Kidney epithelial cell (primary cell): ENCODE measurements at regions not wholly inside any gene's neighbourhood (a gene's known extent, or its start where the extent isn't known, plus 50 kb on each side); places are given as distances from the start of the nearest gene placed in this dataset.

Experiments
- DNase-seq: peaks from one replicate; pipeline ENCODE4 v3.0.0-alpha.2; 2010; ENCODE audit warnings: low read depth
- H3K27me3 ChIP-seq: 2 replicates; pipeline ENCODE4 v1.6.0; 2011; ENCODE audit warnings: low read length; ENCODE audit not compliant: control insufficient read depth, insufficient read depth
- H3K36me3 ChIP-seq: 2 replicates; pipeline ENCODE4 v1.5.1; 2011; ENCODE audit warnings: low read length; ENCODE audit not compliant: control insufficient read depth, insufficient read depth
- H3K4me3 ChIP-seq: 2 replicates; pipeline ENCODE4 v1.5.1; 2011; ENCODE audit warnings: low read depth, mild to moderate bottlenecking, control low read depth, low read length
- TF ChIP-seq, protein P1 (sequence below): IDR thresholded peaks from 2 replicates; pipeline ENCODE4 v1.5.1; 2011; ENCODE audit warnings: mild to moderate bottlenecking, moderate library complexity, low read length, control low read depth, inconsistent platforms; ENCODE audit not compliant: insufficient read depth, poor library complexity, severe bottlenecking

DNA sequence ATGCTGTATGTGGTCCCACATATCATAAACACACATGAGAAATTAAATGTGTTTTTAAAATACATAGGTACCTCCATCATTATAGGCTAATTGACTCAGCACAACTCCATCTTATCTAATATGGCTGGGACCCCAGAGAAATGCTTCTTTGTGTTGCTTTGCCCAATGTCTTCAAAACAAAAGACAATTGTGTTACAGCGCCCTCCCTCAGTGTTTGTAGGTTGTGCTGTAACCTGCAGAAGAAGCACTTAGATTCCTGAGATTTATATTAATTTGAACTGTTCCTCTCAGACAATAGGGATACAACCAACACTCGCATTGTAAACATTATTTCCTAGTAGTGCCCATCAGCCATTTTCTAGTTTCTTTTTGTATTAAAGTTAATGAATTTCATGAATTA, 303.4 kb downstream of the MZT1 start:
- H3K27me3 ChIP-seq = no peaks in the 10 kb centered on the region
- DNase-seq = no peak
- TF ChIP-seq, protein P1, sequence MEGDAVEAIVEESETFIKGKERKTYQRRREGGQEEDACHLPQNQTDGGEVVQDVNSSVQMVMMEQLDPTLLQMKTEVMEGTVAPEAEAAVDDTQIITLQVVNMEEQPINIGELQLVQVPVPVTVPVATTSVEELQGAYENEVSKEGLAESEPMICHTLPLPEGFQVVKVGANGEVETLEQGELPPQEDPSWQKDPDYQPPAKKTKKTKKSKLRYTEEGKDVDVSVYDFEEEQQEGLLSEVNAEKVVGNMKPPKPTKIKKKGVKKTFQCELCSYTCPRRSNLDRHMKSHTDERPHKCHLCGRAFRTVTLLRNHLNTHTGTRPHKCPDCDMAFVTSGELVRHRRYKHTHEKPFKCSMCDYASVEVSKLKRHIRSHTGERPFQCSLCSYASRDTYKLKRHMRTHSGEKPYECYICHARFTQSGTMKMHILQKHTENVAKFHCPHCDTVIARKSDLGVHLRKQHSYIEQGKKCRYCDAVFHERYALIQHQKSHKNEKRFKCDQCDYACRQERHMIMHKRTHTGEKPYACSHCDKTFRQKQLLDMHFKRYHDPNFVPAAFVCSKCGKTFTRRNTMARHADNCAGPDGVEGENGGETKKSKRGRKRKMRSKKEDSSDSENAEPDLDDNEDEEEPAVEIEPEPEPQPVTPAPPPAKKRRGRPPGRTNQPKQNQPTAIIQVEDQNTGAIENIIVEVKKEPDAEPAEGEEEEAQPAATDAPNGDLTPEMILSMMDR = no peak
- H3K36me3 ChIP-seq = no peaks in the 10 kb centered on the region
- no peak overlapping the region for H3K4me3 ChIP-seq

DNA sequence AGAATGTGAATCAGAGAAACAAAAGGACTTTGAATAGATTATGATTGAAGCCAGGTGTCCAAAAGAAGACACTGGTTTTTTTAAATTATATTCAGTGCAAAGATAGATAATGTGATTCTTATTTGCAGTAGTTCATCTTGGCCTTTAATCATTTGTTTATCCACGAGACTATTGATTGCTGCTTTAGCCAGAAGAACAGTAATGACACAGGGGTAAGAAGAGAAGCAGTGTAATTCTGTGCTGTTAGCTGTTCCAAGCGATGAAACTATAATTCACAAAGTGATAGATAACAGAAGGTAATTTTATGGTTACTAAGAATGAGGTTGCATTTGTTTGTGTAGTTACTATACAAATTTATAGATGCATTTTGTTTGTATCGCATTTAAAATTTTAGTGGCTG, 311.6 kb downstream of the MZT1 start:
- no peaks in the 10 kb centered on the region for H3K36me3 ChIP-seq
- no peak overlapping the region for H3K4me3 ChIP-seq
- TF ChIP-seq, protein P1 = no peak

DNA sequence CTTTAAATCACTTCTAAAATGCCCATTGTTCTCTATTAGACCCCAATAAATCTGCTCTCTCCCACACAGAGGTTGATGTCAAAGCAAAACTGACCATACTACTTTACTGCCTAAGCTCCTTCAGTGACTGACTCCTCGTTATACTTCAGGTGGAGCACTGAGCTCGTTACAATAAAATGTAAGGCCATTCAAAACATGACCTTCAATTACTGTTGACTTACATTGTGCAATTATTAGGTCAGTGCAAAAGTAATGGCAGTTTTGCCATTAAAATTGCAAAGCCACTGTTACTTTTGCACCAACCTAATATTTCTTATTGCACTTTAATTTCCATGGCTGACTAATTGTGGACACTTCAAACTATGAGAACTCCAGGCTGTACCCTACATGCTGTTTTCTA, 314.9 kb downstream of the MZT1 start:
- TF ChIP-seq, protein P1 = no peak
- Histone ChIP-seq H3K4me3 (no peak overlapping the region), H3K36me3 (no peaks in the 10 kb centered on the region), H3K27me3 (no peaks in the 10 kb centered on the region)
- no peak for DNase-seq

More for the DNA sequence above, 311.6 kb downstream of the MZT1 start:
- DNase-seq = no peak
- no peaks in the 10 kb centered on the region for H3K27me3 ChIP-seq

DNA sequence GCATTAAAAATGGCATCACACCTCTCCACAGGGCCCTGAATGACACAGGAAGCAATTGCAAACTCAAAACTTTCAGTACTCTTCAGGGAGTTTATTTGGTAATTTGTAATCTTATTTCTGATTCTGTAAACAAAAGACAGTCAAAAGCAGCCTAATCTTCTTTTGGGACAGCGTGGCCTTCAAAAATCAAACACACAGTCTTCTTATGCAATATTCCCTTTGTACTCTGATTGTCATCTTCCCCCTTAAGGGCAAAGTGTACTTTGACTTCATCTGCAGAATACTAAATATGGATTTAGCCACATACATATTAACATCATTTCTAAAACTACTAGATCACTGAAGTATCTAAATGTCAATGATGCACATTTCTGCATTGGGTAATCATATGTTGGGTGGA, 322.0 kb downstream of the MZT1 start:
- TF ChIP-seq, protein P1 = no peak
- Histone ChIP-seq H3K4me3 (no peak overlapping the region), H3K27me3 (no peaks in the 10 kb centered on the region), H3K36me3 (no peaks in the 10 kb centered on the region)
- DNase-seq = no peak

DNA sequence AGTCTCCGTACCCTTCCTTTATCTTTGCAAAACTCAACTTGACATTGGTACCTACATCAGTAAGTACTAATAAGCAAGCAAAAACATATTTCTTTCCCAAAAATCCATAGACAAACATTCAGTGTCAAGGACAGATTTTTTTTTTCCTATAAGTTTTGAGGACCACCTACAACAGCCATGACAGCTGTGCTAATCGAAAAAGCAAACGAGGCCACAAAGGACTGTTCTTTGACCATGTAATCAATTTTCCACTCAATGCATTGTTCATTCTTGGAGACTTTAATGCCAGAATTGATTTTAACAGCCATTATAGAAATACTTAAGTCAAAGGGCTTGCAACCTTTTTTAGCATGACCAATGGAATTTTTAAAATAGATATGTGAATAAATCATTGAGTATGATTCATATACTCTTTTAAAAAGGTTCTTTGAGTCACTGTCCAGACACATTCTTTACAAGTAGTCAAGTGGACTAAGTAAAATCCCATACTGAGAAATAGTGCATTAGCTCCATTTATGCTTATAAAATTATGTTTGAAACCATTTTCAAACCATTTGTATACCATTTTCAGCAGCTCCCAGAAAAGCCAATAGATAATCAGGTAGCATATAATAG, 323.9 kb downstream of the MZT1 start:
- DNase-seq = no peak
- H3K27me3 ChIP-seq = no peaks in the 10 kb centered on the region
- H3K36me3 ChIP-seq = no peaks in the 10 kb centered on the region
- TF ChIP-seq, protein P1 = no peak
- H3K4me3 ChIP-seq = no peak overlapping the region

DNA sequence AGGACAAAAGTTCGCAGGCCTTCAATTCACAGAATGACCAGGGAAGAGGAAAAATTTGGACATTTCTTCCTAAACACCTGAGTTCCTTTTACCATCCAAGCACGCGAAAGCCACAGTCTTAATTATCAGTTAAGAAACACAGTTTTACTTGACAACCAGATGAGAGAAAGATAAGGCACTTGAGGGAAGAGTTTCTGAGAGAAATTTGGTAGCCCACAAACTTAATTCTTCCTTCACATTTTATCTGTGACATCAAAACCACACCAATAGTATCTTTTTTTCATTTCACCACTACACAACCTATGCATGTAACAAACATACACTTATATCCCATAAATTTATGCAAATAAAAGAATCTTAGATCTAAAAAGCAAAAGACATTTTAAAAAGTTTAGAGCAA, 326.6 kb downstream of the MZT1 start:
- Histone ChIP-seq H3K4me3 (no peak overlapping the region), H3K27me3 (no peaks in the 10 kb centered on the region), H3K36me3 (no peaks in the 10 kb centered on the region)
- TF ChIP-seq, protein P1 = no peak
- no peak for DNase-seq
